CD14-positive monocyte (primary cell): ENCODE measurements at regions not wholly inside any gene's neighbourhood (a gene's known extent, or its start where the extent isn't known, plus 50 kb on each side); places are given as distances from the start of the nearest gene placed in this dataset.

Experiments
- DNase-seq, 3 donors: peaks; one replicate each; pipeline ENCODE4 v3.0.0-alpha.2; 2011 to 2022
- H2AFZ ChIP-seq: 2 replicates; pipeline ENCODE4 v1.6.0; 2012; ENCODE audit warnings: mild to moderate bottlenecking, low read depth, low read length, inconsistent platforms; ENCODE audit not compliant: insufficient read depth, poor library complexity, severe bottlenecking
- H3K27ac ChIP-seq, 2 donors: 1 replicate in 1 of 2; 2 replicates in 1 of 2; pipeline ENCODE4 v1.5.1; 2012 to 2013; ENCODE audit warnings: low read length in 2 of 2, control low read depth in 1 of 2, inconsistent platforms in 1 of 2, low read depth in 1 of 2, mild to moderate bottlenecking in 1 of 2
- H3K27me3 ChIP-seq, 2 donors: one replicate each; pipeline versions ENCODE4 v1.6.0 to v1.6.1; 2011 to 2013; ENCODE audit warnings: low read length in 2 of 2; ENCODE audit not compliant: control insufficient read depth in 2 of 2, insufficient read depth in 2 of 2
- H3K36me3 ChIP-seq, 2 donors: replicated peaks in 1 of 2; 1 replicate in 1 of 2; 2 replicates in 1 of 2; pipeline versions ENCODE4 v1.5.1 to v1.6.1; 2012 to 2013; ENCODE audit warnings: low read length in 2 of 2, control low read depth in 1 of 2, inconsistent platforms in 1 of 2, mild to moderate bottlenecking in 1 of 2; ENCODE audit not compliant: insufficient read depth in 2 of 2, control insufficient read depth in 1 of 2
- H3K4me1 ChIP-seq, 2 donors: 1 replicate in 1 of 2; 2 replicates in 1 of 2; pipeline versions ENCODE4 v1.5.1 to v1.6.1; 2012 to 2013; ENCODE audit warnings: low read length in 2 of 2, control low read depth in 1 of 2, inconsistent platforms in 1 of 2, mild to moderate bottlenecking in 1 of 2, moderate library complexity in 1 of 2; ENCODE audit not compliant: insufficient read depth in 2 of 2, control insufficient read depth in 1 of 2
- H3K4me2 ChIP-seq: replicated peaks from 2 replicates; pipeline ENCODE3; 2012; ENCODE audit warnings: low read length, moderate library complexity, mild to moderate bottlenecking; ENCODE audit not compliant: poor library complexity, severe bottlenecking; ENCODE audit errors: extremely low read depth
- H3K4me3 ChIP-seq, 3 experiments: fragments of 200-600 bp in 1 of 3; sonication (generic) in 1 of 3; replicated peaks in 1 of 3; 1 replicate in 2 of 3; 2 replicates in 1 of 3; pipeline ENCODE4 v1.5.1; 2011 to 2013; ENCODE audit warnings: low read length in 3 of 3, mild to moderate bottlenecking in 3 of 3, control low read depth in 2 of 3, low read depth in 2 of 3, inconsistent platforms in 1 of 3, moderate library complexity in 1 of 3
- H3K79me2 ChIP-seq: 2 replicates; pipeline ENCODE4 v1.6.0; 2012; ENCODE audit warnings: mild to moderate bottlenecking, control low read depth, inconsistent platforms, low read length, moderate library complexity; ENCODE audit not compliant: insufficient read depth
- H3K9ac ChIP-seq: 2 replicates; pipeline ENCODE4 v1.6.0; 2017; ENCODE audit warnings: low read length, mild to moderate bottlenecking; ENCODE audit not compliant: insufficient read depth, poor library complexity, severe bottlenecking
- H3K9me3 ChIP-seq, 2 donors: replicated peaks in 1 of 2; 1 replicate in 1 of 2; 2 replicates in 1 of 2; pipeline versions ENCODE4 v1.5.1 to v1.6.1; 2012 to 2013; ENCODE audit warnings: low read length in 2 of 2, control low read depth in 1 of 2; ENCODE audit not compliant: control insufficient read depth in 1 of 2, insufficient read depth in 1 of 2
- H4K20me1 ChIP-seq: 2 replicates; pipeline ENCODE4 v1.6.0; 2012; ENCODE audit warnings: mild to moderate bottlenecking, low read length, control low read depth, moderate library complexity; ENCODE audit not compliant: insufficient read depth
- H3K27ac Mint-ChIP-seq, 7 donors: one replicate each; pipeline ENCODE4 v1.8.0; 2020; ENCODE audit warnings: mild to moderate bottlenecking in 7 of 7, mixed read lengths in 7 of 7, moderate library complexity in 6 of 7, inconsistent platforms in 2 of 7
- H3K27me3 Mint-ChIP-seq, 3 donors: one replicate each; pipeline ENCODE4 v1.8.0; 2021 to 2022; ENCODE audit warnings: low read depth in 3 of 3, mild to moderate bottlenecking in 3 of 3, mixed read lengths in 3 of 3, moderate library complexity in 3 of 3, inconsistent platforms in 1 of 3
- H3K36me3 Mint-ChIP-seq, 2 donors: one replicate each; pipeline ENCODE4 v1.8.0; 2020; ENCODE audit warnings: mixed read lengths in 2 of 2, inconsistent platforms in 1 of 2, mild to moderate bottlenecking in 1 of 2
- H3K4me1 Mint-ChIP-seq: one replicate; pipeline ENCODE4 v1.8.0; 2020; ENCODE audit warnings: mild to moderate bottlenecking, mixed read lengths
- H3K4me3 Mint-ChIP-seq, 2 donors: one replicate each; pipeline ENCODE4 v1.8.0; 2020; ENCODE audit warnings: mild to moderate bottlenecking in 2 of 2, mixed read lengths in 2 of 2, moderate library complexity in 1 of 2
- H3K9me3 Mint-ChIP-seq, 7 donors: one replicate each; pipeline ENCODE4 v1.8.0; 2020 to 2022; ENCODE audit warnings: mixed read lengths in 7 of 7, mild to moderate bottlenecking in 6 of 7, moderate library complexity in 6 of 7, inconsistent platforms in 2 of 7
- WGBS: methylation state at CpG from one replicate; pipeline ENCODE4 v1.1.5; 2013; ENCODE audit warnings: missing lambda C conversion rate; ENCODE audit not compliant: insufficient coverage; 5-methylcytosine and 5-hydroxymethylcytosine counted together
- intact Hi-C, 2 donors: fragments of 100-400 bp; cut with micrococcal nuclease; formaldehyde crosslinking; loops; one replicate each; pipeline versions ENCODE4 v1.15.0 to v1.15.1; 2023
- TF ChIP-seq, protein P1 (sequence below): fragments of 200-600 bp; IDR thresholded peaks from one replicate; pipeline ENCODE4 v1.8.0; 2022; ENCODE audit warnings: antibody characterized with exemption, mild to moderate bottlenecking

DNA sequence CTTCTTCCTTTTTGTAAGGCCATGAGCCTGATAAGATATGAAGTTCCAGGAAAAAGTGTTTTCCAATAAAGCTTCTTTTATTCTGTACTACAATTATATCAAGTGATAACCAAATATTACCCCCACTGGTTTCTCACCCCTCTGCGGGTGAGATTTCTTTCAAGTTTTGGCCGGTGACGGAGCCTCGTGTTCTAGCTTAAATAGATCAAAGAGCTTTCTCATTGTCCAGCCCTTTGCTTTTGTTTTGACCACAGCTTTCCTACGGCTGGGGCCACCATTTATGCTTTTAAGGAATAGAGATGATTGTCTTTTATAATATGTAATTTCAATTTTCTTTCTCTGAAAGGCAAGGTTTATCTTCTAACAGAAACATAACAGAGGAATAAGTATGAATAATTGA lies 196.7 kb upstream of the MTPN start:
- intact Hi-C loops = no loop called here
- Histone ChIP-seq H2AFZ (no peak overlapping the region), H3K9me3 (no peaks in the 10 kb centered on the region), H3K27ac (no peak overlapping the region), H3K9ac (no peak overlapping the region), H4K20me1 (no peaks in the 10 kb centered on the region), H3K4me2 (no peak overlapping the region), H3K36me3 (no peaks in the 10 kb centered on the region), H3K4me1 (no peaks in the 10 kb centered on the region), H3K79me2 (no peaks in the 10 kb centered on the region), H3K4me3 (no peak overlapping the region), H3K27me3 (no peaks in the 10 kb centered on the region)
- no peaks in the 10 kb centered on the region for H3K36me3 Mint-ChIP-seq
- H3K27ac Mint-ChIP-seq = no peak overlapping the region
- no peaks in the 10 kb centered on the region for H3K4me1 Mint-ChIP-seq
- WGBS = no CpG with 5 or more reads among the region's 5 CpGs
- no peak for DNase-seq
- H3K9me3 Mint-ChIP-seq = peaks cover 0 to 4% (median 0%) of the 10 kb centered on the region in 7 donors
- H3K4me3 Mint-ChIP-seq = no peak overlapping the region
- TF ChIP-seq, protein P1, sequence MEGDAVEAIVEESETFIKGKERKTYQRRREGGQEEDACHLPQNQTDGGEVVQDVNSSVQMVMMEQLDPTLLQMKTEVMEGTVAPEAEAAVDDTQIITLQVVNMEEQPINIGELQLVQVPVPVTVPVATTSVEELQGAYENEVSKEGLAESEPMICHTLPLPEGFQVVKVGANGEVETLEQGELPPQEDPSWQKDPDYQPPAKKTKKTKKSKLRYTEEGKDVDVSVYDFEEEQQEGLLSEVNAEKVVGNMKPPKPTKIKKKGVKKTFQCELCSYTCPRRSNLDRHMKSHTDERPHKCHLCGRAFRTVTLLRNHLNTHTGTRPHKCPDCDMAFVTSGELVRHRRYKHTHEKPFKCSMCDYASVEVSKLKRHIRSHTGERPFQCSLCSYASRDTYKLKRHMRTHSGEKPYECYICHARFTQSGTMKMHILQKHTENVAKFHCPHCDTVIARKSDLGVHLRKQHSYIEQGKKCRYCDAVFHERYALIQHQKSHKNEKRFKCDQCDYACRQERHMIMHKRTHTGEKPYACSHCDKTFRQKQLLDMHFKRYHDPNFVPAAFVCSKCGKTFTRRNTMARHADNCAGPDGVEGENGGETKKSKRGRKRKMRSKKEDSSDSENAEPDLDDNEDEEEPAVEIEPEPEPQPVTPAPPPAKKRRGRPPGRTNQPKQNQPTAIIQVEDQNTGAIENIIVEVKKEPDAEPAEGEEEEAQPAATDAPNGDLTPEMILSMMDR = no peak
- no peaks in the 10 kb centered on the region for H3K27me3 Mint-ChIP-seq

DNA sequence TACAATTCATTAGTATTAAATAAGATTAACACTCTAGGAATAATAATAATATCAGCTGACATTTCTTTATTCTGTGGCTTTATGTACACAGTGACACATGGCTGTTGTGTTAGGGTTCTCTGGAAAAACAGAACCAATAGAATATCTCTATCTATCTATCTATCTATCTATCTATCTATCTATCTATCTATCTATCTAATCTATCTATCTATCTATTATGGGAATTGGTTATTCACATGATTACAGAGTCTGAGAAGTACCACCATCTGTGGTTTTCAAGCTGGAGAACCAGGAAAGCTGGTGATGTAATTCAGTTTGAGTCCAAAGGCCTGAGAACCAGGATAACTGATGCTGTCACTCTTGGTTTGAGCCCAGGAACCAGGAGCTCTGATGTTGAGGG lies 194.1 kb upstream of the MTPN start:
- intact Hi-C loops = no loop called here
- Histone ChIP-seq H3K36me3 (no peaks in the 10 kb centered on the region), H3K4me3 (no peak overlapping the region), H4K20me1 (no peaks in the 10 kb centered on the region), H3K9me3 (no peaks in the 10 kb centered on the region), H3K27ac (no peak overlapping the region), H3K27me3 (no peaks in the 10 kb centered on the region), H3K9ac (no peak overlapping the region), H3K4me1 (no peaks in the 10 kb centered on the region), H3K79me2 (no peaks in the 10 kb centered on the region), H3K4me2 (no peak overlapping the region), H2AFZ (no peak overlapping the region)
- H3K27me3 Mint-ChIP-seq = no peaks in the 10 kb centered on the region
- TF ChIP-seq, protein P1 = no peak
- no peak for DNase-seq
- no peak overlapping the region for H3K27ac Mint-ChIP-seq
- H3K36me3 Mint-ChIP-seq = no peaks in the 10 kb centered on the region
- no peak overlapping the region for H3K4me3 Mint-ChIP-seq
- H3K9me3 Mint-ChIP-seq = peaks cover 0 to 8% (median 2%) of the 10 kb centered on the region in 7 donors
- no peaks in the 10 kb centered on the region for H3K4me1 Mint-ChIP-seq
